Naive thymus-derived CD4-positive, alpha-beta T cell (primary cell): ENCODE measurements at regions not wholly inside any gene's neighbourhood (a gene's known extent, or its start where the extent isn't known, plus 50 kb on each side); places are given as distances from the start of the nearest gene placed in this dataset.

Experiments
- ATAC-seq: fragments of 150-1000 bp; cut with Tn5 transposase; 2 replicates; pipeline ENCODE4 v1.10.0; 2021; ENCODE audit warnings: mild to moderate bottlenecking, moderate library complexity
- CTCF ChIA-PET: fragments of 350-600 bp; sonication (Branson Sonifier 250); formaldehyde crosslinking; loops from one replicate; lab custom pipeline; 2021; ENCODE audit warnings: antibody characterized with exemption; lab: Charles Lee
- POLR2A ChIA-PET: fragments of 350-600 bp; sonication (Branson Sonifier 250); formaldehyde crosslinking; loops from one replicate; lab custom pipeline; 2021; ENCODE audit warnings: antibody characterized with exemption, inconsistent platforms; lab: Charles Lee
- DNase-seq, 9 donors: peaks; one replicate each; pipeline versions ENCODE4 v3.0.0 to v3.0.0-alpha.2; 2020 to 2022; ENCODE audit warnings: mixed read lengths in 1 of 9
- H3K27ac ChIP-seq: one replicate; pipeline ENCODE4 v1.7.0; 2013; ENCODE audit warnings: mild to moderate bottlenecking, low read depth, low read length, moderate library complexity
- H3K27me3 ChIP-seq, 2 donors: one replicate each; pipeline ENCODE4 v1.7.0; 2013; ENCODE audit warnings: low read length in 2 of 2, mild to moderate bottlenecking in 2 of 2, moderate library complexity in 2 of 2; ENCODE audit not compliant: control insufficient read depth in 2 of 2, insufficient read depth in 2 of 2
- H3K36me3 ChIP-seq, 3 experiments: 1 replicate in 2 of 3; 2 replicates in 1 of 3; pipeline ENCODE4 v1.7.0; 2013; ENCODE audit warnings: low read length in 3 of 3, mild to moderate bottlenecking in 3 of 3, moderate library complexity in 1 of 3; ENCODE audit not compliant: insufficient read depth in 3 of 3, control insufficient read depth in 2 of 3
- H3K4me1 ChIP-seq, 2 donors: one replicate each; pipeline ENCODE4 v1.7.0; 2013; ENCODE audit warnings: low read length in 2 of 2, mild to moderate bottlenecking in 2 of 2, moderate library complexity in 1 of 2; ENCODE audit not compliant: control insufficient read depth in 2 of 2, insufficient read depth in 2 of 2
- H3K4me3 ChIP-seq: 2 replicates; pipeline ENCODE4 v1.7.0; 2013; ENCODE audit warnings: mild to moderate bottlenecking, low read length
- H3K9me3 ChIP-seq, 3 experiments: 1 replicate in 2 of 3; 2 replicates in 1 of 3; pipeline ENCODE4 v1.7.0; 2013; ENCODE audit warnings: low read length in 3 of 3; ENCODE audit not compliant: control insufficient read depth in 2 of 3
- H3K27ac Mint-ChIP-seq, 9 donors: one replicate each; pipeline ENCODE4 v1.8.0; 2020 to 2022; ENCODE audit warnings: mixed read lengths in 9 of 9, mild to moderate bottlenecking in 8 of 9, moderate library complexity in 5 of 9, inconsistent platforms in 2 of 9
- H3K27me3 Mint-ChIP-seq, 5 donors: one replicate each; pipeline ENCODE4 v1.8.0; 2021 to 2022; ENCODE audit warnings: mixed read lengths in 5 of 5, mild to moderate bottlenecking in 1 of 5
- H3K36me3 Mint-ChIP-seq, 5 donors: one replicate each; pipeline ENCODE4 v1.8.0; 2020 to 2022; ENCODE audit warnings: mixed read lengths in 5 of 5, mild to moderate bottlenecking in 3 of 5, inconsistent platforms in 1 of 5
- H3K4me1 Mint-ChIP-seq, 7 donors: one replicate each; pipeline ENCODE4 v1.8.0; 2020 to 2022; ENCODE audit warnings: mixed read lengths in 7 of 7, mild to moderate bottlenecking in 3 of 7, inconsistent platforms in 1 of 7
- H3K4me3 Mint-ChIP-seq, 10 donors: one replicate each; pipeline ENCODE4 v1.8.0; 2020 to 2022; ENCODE audit warnings: mild to moderate bottlenecking in 10 of 10, mixed read lengths in 10 of 10, moderate library complexity in 6 of 10, inconsistent platforms in 2 of 10
- H3K9me3 Mint-ChIP-seq, 11 donors: one replicate each; pipeline ENCODE4 v1.8.0; 2020 to 2022; ENCODE audit warnings: mixed read lengths in 11 of 11, mild to moderate bottlenecking in 4 of 11, inconsistent platforms in 1 of 11, moderate library complexity in 1 of 11
- intact Hi-C, 2 donors: fragments of 100-400 bp; cut with micrococcal nuclease; formaldehyde crosslinking; loops; one replicate each; pipeline ENCODE4 v1.15.1; 2023

DNA sequence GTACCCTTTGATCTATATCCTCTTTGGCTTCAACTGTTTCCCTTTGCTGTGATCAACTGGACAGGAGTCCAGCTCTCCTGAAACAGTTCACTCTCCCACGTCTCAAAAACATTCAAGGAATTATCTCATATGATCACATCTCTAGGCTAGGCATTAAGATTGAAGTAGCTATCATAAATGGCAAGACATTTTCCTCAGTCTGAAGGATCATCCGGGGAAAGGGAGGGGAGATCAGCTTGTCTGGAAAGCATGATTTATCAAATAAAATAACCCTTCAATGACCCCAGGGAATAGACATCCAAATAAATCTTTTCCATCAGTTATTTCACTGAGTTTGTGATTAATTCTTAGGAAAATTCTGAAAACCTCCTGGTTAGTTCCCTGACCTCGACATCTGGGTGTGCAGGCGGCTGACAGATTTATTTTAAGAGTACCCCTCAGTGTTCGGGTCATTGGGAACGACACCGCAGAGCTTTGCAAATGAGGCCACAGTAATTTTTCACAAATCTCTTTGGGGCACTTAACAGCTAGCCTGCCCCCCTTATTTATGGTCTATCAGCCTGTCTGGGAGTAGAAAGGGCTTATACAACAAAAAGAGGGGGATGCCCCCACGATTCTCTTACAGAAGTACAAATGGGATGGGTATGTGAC is 65.8 kb downstream of the NSMCE3 start:
- Mint-ChIP-seq H3K36me3 (peaks cover 0 to 4% (median 0%) of the 10 kb centered on the region in 5 donors), H3K4me1 (peaks cover 0 to 4% (median 0%) of the 10 kb centered on the region in 7 donors), H3K27ac (no peak overlapping the region), H3K27me3 (peaks cover 6 to 51% (median 37%) of the 10 kb centered on the region in 5 donors), H3K9me3 (no peaks in the 10 kb centered on the region), H3K4me3 (peak overlapping the region in 1 of 10 donors; percentile 2)
- Histone ChIP-seq H3K4me3 (no peak overlapping the region), H3K27ac (no peak overlapping the region), H3K27me3 (peaks cover 0 to 6% of the 10 kb centered on the region in 2 donors), H3K36me3 (no peaks in the 10 kb centered on the region), H3K4me1 (no peaks in the 10 kb centered on the region), H3K9me3 (no peaks in the 10 kb centered on the region)
- ATAC-seq (no peak), DNase-seq (no peak)
- intact Hi-C loops = no loop called here
- POLR2A ChIA-PET = no interaction called here
- CTCF ChIA-PET = no interaction called here

DNA sequence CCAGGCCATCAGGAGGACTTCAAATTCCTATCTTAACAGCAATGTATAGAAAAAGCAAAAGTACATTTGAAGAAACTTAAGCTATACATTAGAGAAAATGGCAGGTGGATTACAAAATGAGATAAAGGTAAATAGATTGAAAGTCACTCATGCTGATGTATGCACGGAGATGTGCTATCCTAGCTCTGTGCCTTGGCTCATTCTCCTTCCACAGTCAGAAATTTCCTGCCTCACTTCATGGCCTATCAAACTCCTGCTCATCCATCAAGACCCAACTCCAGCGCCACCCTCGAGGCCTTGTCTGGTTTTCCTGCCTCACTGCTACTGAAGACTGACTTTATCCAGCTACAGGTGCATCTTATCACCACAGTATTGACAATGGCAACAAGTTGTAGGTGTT is 72.9 kb downstream of the NSMCE3 start:
- H3K9me3 ChIP-seq = no peaks in the 10 kb centered on the region
- ChIA-PET CTCF (no interaction called here), POLR2A (no interaction called here)
- no peak overlapping the region for H3K4me3 ChIP-seq
- peaks cover 3 to 24% (median 12%) of the 10 kb centered on the region in 5 donors for H3K27me3 Mint-ChIP-seq
- H3K36me3 Mint-ChIP-seq = no peaks in the 10 kb centered on the region
- no peaks in the 10 kb centered on the region for H3K36me3 ChIP-seq
- H3K9me3 Mint-ChIP-seq = no peaks in the 10 kb centered on the region
- H3K4me1 ChIP-seq = no peaks in the 10 kb centered on the region
- DNase-seq = no peak
- ATAC-seq = no peak
- no peak overlapping the region for H3K4me3 Mint-ChIP-seq
- no peaks in the 10 kb centered on the region for H3K4me1 Mint-ChIP-seq
- peaks cover 0 to 4% of the 10 kb centered on the region in 2 donors for H3K27me3 ChIP-seq
- H3K27ac ChIP-seq = no peak overlapping the region
- no peak overlapping the region for H3K27ac Mint-ChIP-seq
- intact Hi-C loops = no loop called here

DNA sequence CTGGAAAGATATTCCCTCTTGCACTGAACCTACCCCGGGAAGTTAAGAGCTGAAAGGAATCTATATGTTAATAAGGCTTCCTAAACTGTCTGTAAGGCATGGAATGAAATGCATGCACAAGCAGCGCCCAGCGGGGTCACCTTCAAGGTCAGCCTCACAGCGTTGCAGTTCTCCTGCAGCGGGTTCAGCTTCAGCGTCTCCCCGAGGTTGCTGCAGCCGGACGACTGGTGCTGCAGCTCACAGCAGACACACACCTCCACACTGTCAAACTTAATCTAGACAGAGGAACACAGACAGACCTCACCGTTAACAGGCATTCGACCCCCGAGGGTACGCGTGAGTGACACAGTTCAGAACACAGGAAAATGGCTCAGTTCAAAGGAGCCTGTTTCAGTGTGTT is 73.3 kb downstream of the NSMCE3 start:
- ChIA-PET CTCF (no interaction called here), POLR2A (no interaction called here)
- no peaks in the 10 kb centered on the region for H3K4me1 Mint-ChIP-seq
- intact Hi-C loops = no loop called here
- no peaks in the 10 kb centered on the region for H3K36me3 ChIP-seq
- H3K27me3 ChIP-seq = peaks cover 0 to 4% of the 10 kb centered on the region in 2 donors
- H3K9me3 ChIP-seq = no peaks in the 10 kb centered on the region
- no peak overlapping the region for H3K27ac ChIP-seq
- H3K4me3 ChIP-seq = no peak overlapping the region
- ATAC-seq = no peak
- H3K4me1 ChIP-seq = no peaks in the 10 kb centered on the region
- H3K27ac Mint-ChIP-seq = no peak overlapping the region
- H3K27me3 Mint-ChIP-seq = peaks cover 4 to 26% (median 12%) of the 10 kb centered on the region in 5 donors
- no peak for DNase-seq
- H3K4me3 Mint-ChIP-seq = no peak overlapping the region
- no peaks in the 10 kb centered on the region for H3K36me3 Mint-ChIP-seq
- no peaks in the 10 kb centered on the region for H3K9me3 Mint-ChIP-seq

DNA sequence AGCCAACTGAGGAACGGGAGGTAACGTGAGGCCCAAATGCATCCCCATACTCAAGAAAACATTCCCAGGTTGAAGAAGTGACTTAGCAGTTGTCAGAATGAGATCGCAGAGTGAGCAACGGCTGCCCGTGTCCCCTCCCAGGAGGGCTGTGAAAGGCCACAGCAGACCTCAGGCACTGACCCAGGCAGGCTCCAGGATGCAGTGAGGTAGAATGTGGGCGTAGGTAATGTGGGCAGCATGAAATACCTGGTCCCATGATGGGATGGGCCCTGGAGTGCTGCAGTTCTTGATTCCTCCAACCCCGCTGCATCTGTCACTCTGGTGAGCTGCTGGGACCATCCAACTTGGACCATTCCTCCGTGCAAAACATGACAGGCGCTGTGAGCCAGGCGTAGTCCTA is 74.8 kb downstream of the NSMCE3 start:
- no peaks in the 10 kb centered on the region for H3K9me3 Mint-ChIP-seq
- H3K4me3 Mint-ChIP-seq = no peak overlapping the region
- no peaks in the 10 kb centered on the region for H3K36me3 Mint-ChIP-seq
- Histone ChIP-seq H3K27ac (no peak overlapping the region), H3K36me3 (no peaks in the 10 kb centered on the region), H3K4me1 (no peaks in the 10 kb centered on the region), H3K4me3 (no peak overlapping the region), H3K27me3 (peaks cover 0 to 4% of the 10 kb centered on the region in 2 donors), H3K9me3 (no peaks in the 10 kb centered on the region)
- no peak overlapping the region for H3K27ac Mint-ChIP-seq
- ChIA-PET CTCF (no interaction called here), POLR2A (no interaction called here)
- DNase-seq (no peak), ATAC-seq (no peak)
- peaks cover 3 to 38% (median 17%) of the 10 kb centered on the region in 5 donors for H3K27me3 Mint-ChIP-seq
- intact Hi-C loops = no loop called here
- H3K4me1 Mint-ChIP-seq = no peaks in the 10 kb centered on the region

DNA sequence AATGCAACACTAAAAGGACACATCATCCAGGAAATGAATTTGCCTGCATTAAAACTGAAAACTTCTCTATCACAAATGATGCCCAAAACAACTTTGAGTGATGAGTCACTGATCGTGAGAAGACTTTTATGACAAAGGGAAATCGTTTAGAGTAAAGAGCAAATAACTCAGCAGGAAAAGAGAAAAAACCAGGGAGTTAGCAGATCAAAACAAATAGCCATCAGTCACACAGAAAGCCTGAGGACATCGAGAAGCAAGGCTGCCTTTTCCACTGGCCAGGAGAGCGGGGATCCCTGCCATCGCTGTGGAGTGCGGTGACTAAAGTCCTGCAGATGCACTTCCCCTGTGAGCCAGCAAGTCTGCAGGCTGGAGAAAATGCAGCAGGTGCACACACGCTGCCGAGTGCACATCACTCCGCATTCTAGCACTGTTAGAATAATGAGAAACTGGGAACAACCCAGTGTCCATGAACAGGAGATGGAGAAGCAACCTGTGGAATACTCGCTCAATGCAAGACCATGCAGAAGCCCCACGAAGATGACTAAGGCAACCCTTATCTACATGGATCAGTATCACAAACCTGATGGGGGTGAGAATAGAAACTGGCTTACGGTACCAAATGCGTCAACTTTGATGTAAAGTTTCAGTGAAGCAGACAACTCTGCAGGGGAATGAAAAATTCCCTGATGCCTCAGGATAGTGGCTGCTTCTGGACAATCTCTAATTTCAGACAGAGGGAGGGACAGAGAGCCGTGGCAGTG is 86.4 kb downstream of the NSMCE3 start:
- H3K4me3 ChIP-seq = no peak overlapping the region
- H3K4me1 Mint-ChIP-seq = peaks cover 0 to 7% (median 0%) of the 10 kb centered on the region in 7 donors
- intact Hi-C loops = no loop called here
- peaks cover 8 to 32% (median 20%) of the 10 kb centered on the region in 5 donors for H3K27me3 Mint-ChIP-seq
- DNase-seq = no peak
- H3K36me3 ChIP-seq = no peaks in the 10 kb centered on the region
- no peaks in the 10 kb centered on the region for H3K4me1 ChIP-seq
- POLR2A ChIA-PET = no interaction called here
- H3K27ac ChIP-seq = no peak overlapping the region
- H3K36me3 Mint-ChIP-seq = peaks cover 0 to 4% (median 0%) of the 10 kb centered on the region in 5 donors
- no peak for ATAC-seq
- H3K27ac Mint-ChIP-seq = no peak overlapping the region
- no peak overlapping the region for H3K4me3 Mint-ChIP-seq
- H3K9me3 ChIP-seq = no peaks in the 10 kb centered on the region
- peaks cover 0 to 4% (median 0%) of the 10 kb centered on the region in 11 donors for H3K9me3 Mint-ChIP-seq
- CTCF ChIA-PET = interaction anchor here (1.0 kb wide), 1 partner anchor 22 kb away, joined by 3 read pairs; no protein-coding TSS in a partner anchor
- no peaks in the 10 kb centered on the region for H3K27me3 ChIP-seq

DNA sequence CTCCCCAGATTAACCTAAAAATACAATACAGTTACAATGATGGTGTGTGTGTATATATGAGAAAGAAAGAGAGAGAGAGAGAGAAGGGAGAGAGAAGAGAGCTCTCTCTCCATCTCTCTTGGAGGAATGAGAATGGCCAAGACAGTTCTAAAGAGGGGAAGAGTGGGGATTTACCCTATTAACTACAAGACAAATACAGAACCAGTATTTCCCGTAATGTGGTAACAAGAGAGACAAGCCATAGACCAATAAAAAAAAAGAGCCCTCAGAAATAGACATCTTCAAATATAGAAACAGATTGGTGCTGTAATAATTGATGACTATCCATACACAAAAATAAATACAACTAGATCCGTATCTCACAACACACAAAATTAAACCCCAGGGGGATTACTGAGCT is 87.0 kb downstream of the NSMCE3 start:
- Histone ChIP-seq H3K27ac (no peak overlapping the region), H3K9me3 (no peaks in the 10 kb centered on the region), H3K4me3 (no peak overlapping the region), H3K4me1 (no peaks in the 10 kb centered on the region), H3K27me3 (no peaks in the 10 kb centered on the region), H3K36me3 (no peaks in the 10 kb centered on the region)
- ChIA-PET POLR2A (no interaction called here), CTCF (interaction anchor here (1.0 kb wide), 1 partner anchor 21 kb away, joined by 3 read pairs; no protein-coding TSS in a partner anchor)
- Mint-ChIP-seq H3K4me1 (peaks cover 0 to 7% (median 0%) of the 10 kb centered on the region in 7 donors), H3K27ac (no peak overlapping the region), H3K4me3 (no peak overlapping the region), H3K9me3 (peaks cover 0 to 4% (median 0%) of the 10 kb centered on the region in 11 donors), H3K27me3 (peaks cover 8 to 32% (median 21%) of the 10 kb centered on the region in 5 donors), H3K36me3 (peaks cover 0 to 4% (median 0%) of the 10 kb centered on the region in 5 donors)
- no peak for ATAC-seq
- intact Hi-C loops = no loop called here
- no peak for DNase-seq
